ENCODE measurements at regions not wholly inside any gene's neighbourhood (a gene's known extent, or its start where the extent isn't known, plus 50 kb on each side); places are given as distances from the start of the nearest gene placed in this dataset.
A peak's percentile ranks its signal among the peaks of the same experiment; 100 is the strongest.
"Not testable (repeated sequence)": the region's sequence is repeated elsewhere in the genome, so short reads cannot be mapped to it uniquely, and the experiment has no call there.

DNA sequence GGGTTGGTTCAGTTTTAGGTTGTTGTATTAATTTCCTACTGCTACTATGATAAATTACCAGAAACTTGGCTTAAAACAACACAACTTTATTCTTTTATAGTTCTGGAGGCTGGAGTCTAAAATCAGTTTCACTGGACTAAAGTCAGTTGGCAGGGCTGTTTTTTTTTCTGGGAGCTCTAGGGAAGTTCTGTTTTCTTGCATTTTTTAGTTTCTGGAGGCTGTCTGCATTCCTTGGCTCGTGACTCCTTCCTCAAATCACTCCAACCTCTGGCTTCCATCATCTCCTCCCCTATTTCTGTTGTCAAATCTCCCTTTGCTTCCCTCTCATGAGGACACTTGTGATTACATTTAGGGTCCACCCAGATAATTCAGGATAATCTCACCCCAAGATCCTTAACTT lies 51.3 kb upstream of the SUB1 start:
- no peak for DNase-seq

DNA sequence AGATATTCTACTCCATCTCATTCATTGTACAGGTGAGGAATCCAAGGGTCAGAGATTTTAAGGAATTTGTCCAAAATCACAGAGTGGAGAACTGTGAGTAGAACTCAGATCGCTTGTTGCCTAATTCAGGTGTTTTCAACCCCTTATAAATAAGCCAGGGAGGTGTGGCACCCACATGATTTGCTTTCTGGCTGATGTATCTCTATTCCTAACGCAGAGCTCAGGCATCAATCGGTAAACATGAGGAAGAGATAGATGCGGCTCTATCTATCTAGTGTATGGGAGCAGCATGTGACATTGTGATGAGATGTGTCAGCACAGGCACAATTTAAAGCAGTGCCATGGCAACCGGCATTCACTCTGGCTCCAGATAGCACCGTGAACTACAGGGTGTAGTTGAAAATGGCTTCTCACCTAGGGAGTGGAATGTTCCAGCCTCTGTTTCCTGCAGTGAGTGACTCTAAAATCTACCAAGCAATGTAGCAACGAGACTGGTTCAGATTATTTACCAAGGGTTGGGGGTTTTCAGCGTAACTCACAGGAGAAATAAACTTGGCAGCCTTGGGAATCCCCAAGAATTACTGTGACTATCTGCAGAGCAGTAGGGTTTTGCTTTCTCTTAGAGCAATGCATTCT lies 53.4 kb upstream of the SUB1 start:
- peak; percentile 77 for DNase-seq

DNA sequence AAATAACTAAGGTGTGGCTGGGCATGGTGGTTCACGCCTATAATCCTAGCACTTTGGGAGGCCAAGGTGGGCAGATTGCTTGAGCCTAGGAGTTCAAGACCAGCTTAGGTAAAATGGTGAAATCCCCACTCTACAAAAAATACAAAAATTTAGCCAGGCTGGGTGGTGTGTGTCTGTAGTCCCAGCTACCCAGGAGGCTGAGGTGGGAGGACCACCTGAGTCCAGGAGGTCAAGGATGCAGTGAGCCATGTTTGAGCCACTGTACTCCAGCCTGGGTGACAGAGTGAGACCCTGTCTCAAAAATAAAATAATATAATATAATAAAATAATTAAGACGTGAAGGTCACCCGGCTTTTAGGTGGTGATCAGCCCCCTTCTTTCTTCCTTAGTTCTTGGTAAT lies 58.0 kb upstream of the SUB1 start:
- DNase-seq: not testable (repeated sequence)

DNA sequence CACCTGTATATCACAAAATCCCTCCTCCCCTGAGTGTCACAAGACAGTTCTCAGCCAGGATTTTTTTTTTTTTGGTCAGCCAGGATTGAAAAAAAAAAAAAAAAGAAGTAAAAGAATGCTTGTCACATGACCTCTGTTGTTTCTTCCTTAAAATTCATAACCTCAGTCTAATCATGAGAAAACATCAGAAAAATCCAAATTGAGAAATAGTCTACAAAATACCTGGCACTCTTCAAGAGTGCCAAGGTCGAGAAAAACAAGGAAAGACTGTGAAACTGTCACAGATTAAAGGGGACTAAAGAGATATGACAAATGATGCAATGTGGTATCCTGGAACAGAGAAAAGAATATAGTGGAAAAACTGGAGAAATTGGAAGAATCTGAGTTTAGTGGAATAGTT lies 58.5 kb upstream of the SUB1 start:
- DNase-seq: no peak

DNA sequence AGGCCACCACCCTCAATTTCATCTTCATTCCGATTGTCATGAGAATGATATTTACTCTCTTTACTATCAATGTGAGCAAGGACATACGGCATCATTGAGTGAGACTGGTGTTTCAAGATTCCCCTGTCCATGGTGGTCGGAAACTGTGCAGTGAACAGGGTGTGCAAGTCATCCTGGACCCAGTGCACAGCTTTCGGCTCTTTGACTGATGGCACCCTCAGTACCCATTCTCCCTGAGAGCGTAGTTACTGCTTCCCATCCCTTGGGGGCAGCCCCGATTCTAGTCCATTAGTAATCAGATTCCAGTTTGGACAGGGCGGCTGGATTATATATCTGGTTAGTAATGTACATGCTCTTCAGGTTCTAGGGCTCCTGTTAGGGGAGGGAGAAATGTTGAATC lies 61.7 kb upstream of the SUB1 start:
- no peak for DNase-seq

DNA sequence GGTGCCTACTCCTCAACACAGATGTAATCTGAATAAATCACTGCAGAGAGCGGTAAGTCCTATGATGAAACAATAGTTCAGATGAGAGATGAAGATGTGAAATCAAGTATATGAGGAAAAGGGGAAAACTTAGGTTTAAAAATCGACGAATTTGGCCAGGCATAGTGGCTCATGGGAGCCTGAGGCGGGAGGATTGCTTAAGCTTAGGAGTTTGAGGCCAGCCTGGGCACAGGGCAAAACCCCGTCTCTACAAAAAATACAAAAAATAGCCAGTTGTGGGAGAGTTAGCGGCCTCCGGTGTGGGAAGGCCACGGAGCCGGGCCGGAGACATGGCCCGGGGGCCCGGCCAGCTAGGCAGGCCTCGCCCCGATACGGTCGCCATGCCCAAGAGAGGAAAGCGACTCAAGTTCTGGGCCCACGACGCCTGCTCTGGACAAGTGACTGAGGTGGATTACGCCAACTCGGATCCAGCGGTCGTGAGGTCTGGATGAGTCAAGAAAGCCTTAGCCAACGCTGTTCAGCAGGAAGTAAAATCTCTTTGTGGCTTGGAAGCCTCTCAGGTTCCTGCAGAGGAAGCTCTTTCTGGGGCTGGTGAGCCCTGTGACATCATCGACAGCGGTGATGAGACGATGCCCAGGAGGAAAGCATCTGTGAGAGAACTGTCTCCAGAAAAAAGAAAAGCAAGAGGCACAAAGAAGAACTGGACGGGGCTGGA lies 62.8 kb upstream of the SUB1 start:
- DNase-seq: peak; percentile 71

DNA sequence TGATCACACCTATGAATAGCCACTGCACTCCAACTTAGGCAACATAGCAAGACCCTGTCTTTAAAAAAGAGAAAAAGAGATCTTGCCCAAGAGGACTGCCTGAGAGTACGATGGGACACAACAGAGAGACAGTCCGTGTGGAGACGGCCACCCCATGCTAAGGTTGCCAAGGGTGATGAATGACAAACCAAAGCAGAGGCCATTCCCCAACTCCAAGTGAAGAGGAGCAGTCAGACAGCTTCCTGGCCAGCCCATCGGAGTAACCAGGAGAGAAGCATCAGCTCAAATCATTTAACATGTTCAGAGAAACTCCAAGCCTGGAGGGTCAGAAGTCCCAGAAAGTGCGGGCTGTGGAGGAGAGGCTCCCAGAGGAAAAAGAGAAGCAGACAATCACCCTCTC lies 63.9 kb upstream of the SUB1 start:
- no peak for DNase-seq

DNA sequence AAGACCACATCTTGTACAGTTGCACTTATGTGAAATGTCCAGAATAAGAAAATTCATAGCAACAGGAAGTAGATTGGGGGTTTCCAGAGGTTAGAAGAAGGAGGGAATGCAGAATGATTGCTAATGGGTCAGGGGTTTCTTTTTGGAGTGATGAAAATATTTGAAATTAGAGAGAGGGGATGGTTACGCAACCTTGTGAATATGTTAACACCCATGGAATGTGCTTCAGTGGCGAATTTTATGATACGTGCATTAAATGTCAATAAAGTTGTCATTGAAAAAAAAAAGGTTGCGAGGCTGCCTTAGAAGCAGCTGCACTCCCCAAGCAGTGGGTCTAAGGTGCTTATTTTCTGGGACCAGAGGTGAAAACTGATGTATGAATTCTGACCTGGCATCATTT lies 64.4 kb upstream of the SUB1 start:
- no peak for DNase-seq

DNA sequence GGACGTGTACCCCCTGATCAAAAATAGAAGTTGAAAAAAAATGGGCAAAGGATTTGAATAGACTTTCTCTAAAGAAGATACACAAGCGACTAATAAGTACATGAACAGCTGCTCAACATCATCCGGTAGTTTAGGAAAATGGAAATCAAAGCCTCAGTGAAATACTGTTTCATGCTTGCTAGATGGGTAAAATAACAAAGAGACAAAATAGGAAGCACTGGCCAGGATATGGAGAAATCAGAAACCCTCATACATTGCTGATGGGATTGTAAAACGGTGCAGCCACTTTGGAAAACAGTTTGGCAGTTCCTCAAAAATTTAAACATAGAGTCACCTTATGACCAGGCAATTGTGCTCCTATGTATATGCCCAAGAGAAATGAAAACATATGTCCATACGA lies 65.0 kb upstream of the SUB1 start:
- no peak for DNase-seq

DNA sequence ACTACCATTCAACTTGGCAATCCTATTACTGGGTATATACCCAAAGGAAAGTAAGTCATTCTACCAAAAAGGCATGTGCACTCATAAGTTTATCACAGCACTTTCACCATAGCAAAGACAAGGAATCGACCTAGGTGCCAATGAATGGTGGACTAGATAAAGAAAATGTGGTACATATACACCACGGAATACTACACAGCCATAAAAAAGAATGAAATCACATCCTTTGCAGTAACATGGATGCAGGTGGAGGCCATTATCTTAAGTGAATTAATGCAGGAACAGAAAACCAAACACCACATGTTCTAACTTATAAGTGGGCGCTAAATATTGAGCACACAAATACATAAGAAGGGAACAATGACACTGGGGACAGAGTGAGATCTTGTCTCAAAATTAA lies 65.8 kb upstream of the SUB1 start:
- DNase-seq: no peak

DNA sequence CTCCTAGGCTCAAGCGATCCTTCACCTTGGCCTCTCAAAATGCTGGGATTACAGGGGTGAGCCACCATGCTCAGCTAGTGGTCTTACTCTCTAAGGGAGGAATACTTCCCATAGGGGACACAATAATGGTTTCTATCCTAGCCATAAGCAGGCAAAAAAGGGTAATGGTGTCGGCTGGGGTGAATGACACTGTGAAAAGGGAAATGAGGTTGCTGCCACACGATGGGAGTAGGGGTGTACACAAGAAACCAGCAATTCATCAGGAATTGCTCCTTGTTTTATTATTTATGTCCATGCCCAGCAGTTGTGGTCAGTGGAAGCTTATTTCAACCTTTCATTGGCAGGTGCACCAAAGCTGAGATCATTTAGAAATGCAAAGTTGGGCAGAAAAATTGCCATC lies 70.3 kb upstream of the ZFR start:
- DNase-seq: no peak

DNA sequence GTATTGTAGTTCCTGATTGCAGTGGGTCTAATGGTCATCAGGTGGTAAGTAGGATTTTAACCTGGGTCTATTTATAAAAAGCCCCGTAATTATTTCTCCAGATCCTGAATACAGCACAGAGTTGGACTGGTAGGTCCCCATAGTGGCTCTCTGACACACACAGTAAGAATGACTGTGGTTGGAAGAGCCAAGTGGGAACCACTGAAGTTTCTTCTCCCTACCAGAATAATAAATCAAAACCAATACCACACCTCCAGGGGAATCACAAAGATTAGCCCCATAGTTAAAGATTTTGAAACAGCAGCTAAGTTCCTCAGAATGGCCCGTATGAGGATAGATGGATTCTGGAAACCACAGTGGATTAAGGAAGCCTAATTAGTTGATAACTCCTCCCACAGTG lies 68.4 kb upstream of the ZFR start:
- no peak for DNase-seq

DNA sequence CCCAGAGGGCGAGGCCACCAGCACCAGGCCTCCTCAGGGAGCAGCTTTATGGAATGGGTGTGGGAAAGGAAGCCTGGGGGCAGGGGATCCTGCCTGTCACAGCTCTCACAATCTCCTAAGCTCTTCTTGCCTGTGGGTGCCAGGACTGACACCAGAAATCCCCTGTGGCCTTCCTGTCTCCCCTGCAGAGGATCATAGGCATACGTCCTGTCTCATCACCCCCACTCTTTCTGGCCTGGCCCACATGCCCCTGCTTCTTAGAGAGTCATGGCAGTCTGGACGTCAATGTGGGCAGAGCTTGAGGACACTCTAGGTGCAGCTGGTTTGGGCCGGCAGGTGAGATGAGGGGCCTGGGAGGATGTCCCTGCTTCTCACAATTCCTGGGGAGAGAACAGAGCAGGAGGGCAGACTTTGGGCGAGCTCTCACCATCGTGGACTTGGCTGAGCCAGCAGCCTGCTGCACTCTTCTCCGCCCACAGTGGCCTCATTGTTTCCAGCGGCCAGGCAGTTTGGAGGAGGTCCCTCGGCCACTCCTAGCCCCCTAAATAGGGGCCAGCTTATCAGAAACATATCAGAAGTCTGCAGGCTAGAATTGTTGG lies 67.3 kb upstream of the ZFR start:
- DNase-seq: no peak

DNA sequence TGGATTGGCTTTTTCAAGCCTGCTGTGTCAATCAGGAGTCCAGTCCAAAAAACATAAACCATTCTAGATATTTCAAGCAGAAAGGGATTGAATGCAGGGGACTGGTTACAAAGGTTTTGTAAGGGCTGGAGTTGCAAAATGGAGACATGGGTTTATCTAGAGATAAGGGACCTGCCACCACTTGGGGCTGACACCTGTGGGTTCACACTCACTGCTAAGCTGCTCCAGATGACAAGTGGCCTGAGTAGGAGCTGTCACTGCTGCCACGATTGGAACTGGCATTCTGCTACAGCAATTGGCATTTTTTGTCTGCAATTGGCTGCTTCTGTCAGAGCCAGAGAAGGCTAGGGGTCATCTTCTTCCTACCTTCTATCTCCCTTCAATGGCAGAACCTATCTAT lies 66.3 kb upstream of the ZFR start:
- DNase-seq: no peak

DNA sequence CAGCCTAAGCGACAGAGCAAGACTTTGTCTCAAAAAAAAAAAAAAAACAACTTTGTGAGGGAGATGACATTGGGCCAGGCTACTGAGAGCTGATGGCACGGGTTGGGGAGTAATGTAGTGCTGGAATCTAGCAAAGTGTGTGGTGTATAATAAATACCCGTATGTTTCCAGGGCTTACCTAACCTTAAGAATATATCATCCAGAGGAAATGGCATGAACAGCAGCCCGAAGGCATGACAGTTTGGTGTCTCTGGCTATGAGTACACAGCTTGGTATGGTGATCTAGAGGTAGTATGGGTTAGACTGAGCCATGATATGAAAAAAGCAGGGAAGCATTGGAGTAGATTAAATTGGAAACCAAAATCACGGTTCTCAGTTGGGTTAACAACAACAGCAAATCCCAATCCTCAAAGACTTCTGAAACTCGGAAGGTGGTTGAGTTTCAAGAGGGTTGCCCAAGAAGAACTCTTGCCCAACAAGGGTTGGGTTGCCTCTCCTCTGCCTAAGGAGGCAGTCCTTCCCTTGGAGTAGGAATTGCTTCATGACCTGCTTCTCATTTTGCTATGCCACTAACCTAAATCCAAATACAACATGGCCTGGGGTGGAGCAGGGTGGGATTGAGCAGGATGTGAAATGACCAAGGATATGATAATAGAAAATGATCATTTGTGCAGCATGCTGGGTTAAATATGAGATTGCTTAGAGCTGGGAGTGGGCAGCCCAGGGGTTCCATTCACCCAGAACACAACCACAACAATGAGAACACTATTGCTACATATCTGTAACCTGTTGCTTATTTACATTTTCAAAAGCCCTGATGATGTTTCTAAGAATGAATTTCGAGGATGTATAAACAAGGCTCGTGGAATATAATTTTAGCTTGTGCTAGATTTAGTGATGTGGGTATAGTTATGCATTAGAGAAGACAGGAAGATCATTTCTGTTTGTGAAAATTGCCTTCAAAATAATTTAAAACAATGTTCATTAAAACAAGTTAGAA lies 64.6 kb upstream of the ZFR start:
- DNase-seq: no peak

DNA sequence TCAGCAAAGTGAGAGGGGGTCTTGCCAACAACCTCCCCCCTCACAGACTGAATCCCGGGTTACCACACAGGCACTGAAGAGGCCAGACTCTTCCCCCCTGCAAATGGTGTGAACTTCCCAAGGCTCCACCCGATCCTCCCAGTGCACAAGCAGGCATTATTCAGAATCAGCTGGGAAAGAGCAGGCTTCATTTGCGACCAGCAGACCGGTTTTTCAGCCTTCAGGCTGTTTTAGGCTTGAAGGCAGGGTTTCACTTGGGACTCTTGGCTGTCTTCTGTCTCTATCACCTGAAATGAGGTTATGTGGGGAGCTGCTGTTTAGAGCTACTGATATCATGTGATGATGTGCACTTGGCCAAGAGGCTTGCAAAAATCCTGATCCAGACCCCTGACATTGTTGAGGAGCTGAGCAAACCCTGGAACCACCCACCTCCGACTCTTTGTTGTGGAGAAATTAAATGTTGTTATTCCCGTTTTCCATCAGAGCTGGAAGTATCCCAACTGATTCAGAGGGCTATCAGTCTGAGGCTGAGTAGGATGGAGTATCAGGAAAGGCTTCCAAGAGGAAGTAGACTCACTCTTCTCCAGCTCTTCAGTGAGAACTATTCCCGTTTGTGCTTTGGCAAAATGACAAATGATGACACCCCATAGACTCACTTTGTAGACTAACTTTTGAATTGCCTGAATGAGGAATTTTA lies 63.3 kb upstream of the ZFR start:
- DNase-seq: no peak

DNA sequence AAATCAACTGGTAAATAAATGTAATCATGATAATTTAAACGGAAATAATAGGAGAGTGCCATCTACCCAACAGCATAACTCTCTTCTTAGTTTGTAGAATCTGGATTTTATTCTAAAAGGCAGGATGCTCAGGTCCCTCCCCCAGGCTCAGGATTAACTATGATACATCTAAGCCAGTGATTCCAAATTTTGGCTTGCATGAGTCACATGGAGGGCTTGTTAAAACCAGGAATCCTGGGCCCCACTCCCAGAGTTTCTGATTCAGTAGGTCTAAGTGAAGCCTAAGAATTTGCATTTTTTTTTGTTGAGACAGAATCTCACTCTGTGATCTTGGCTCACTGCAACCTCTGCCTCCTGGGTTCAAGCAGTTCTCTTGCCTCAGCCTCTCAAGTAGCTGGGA lies 62.3 kb upstream of the ZFR start:
- DNase-seq: no peak

DNA sequence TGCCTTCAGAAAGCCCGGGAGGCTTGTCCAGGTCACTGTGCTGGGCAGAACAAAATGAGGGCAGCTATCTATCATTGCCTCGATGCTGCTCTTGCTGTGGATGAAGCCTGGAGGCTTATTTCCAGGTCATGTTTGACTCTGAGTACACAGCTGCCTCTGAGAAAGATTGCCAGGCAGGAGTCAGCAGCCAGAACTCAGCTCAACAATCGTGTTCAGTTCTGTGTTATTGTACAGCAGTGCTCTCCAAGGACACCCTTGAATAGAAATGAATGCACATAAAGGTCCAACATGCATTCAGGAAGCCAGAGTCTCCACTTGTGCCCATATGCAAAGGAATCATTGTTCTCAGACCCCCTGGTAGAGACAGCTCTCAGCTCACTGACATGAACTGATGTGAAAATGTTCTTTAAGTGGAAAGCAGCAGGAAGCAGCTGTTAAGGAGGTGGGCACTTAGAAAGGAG lies 61.7 kb upstream of the ZFR start:
- DNase-seq: no peak

DNA sequence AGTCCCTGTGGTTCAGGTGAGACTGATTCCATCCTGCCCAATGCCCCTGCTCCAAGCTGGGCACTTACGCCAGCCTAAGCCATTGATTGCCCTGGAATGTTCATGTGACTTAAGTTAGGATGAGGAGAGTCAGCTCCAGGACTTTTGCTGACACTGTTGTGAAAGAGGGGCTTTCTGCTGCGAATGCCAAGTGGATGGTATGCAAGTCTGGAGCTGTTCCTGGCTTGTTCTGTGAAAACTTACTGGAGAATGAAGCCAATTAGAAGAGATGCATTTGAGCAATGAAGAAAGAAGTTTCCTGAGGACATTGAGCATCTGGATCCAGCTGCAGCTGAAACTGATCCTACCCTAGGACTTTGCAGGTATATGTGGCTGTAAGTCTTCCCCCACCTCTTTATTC lies 61.2 kb upstream of the ZFR start:
- DNase-seq: no peak

DNA sequence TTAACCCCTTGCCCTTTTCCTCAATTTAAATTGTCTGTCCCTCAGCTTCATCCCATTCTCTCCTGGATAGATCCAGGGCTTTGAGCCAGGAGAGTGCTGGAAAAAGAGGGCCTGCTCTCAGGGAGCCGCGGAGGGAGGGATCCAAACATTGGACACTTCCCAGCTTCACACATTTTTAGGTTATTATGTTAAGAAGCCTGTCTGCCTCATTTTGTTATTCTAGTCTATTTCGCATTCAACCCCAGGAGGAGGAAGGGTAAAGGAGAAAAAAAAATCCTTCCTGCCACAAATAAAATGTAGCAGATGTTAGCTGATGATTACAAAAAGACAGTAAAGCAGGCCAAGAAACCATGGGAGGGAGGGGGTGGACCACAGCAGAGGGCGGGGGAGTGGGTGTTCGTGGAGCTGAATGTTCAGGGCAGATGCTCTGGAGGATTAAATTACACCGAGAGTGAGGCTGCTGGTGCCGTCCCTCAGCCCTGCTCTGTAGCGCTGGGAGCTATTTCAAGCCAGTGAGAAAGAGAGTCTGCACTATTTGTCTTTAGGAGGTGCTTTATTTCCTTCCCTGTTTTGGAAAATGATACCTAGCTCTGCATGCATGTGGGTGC lies 60.6 kb upstream of the ZFR start:
- DNase-seq: no peak

DNA sequence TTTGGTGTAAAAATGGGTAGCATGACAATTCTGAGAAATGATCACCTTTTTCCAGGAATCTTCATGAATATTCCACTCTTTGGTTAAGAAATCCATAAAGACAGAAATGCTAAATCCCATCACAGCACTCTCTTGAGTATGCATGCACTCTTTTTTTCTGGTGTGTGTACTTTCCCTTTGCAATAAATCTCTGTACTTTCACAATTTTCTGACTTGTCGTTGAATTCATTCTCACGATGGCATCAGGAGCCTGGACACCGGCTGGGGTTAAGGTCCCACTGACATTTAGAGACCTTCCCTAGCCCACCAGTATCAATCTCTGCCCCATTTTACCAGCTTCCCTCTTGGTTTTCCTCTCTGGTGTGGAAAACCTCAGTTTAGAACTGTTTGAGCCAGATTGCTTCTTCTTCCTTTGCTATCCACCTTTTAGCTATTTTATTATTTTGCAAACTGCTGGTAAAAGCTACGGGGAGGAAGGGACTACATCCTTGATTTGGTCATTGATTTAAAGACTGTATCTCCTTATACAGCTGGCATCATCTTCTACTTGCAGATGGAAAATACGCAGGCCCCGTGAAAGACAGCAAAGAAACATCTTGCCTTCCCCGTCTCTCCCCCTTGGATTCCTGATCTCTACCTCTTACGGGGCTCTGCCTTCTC lies 59.9 kb upstream of the ZFR start:
- DNase-seq: no peak

DNA sequence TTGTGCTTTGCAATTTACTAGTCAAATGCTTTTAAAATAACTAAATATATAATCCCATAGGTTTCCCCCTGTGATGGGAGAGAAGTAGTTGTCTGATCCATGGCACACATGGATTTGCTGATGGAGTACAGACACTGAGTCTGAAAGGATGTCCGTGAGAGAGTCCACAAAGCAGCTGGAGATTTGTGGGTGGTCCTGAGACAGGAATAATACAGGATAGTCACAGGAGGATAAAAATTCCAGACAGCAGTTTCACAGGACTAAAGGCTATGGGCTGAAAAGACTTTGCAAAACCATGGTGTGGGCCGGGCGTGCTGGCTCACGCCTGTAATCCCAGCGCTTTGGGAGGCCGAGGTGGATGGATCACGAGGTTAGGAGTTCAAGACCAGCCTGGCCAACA lies 58.7 kb upstream of the ZFR start:
- no peak for DNase-seq
